Spleen (tissue), 7 donors: ENCODE measurements at regions not wholly inside any gene's neighbourhood (a gene's known extent, or its start where the extent isn't known, plus 50 kb on each side); places are given as distances from the start of the nearest gene placed in this dataset.

Source experiments
- CTCF ChIP-seq, 11 experiments: fragments of 200-600 bp in 7 of 11; fragments of 450-650 bp in 4 of 11; sonication (generic) in 4 of 11; IDR thresholded peaks in 8 of 11; conservative IDR thresholded peaks in 3 of 11; 1 replicate in 7 of 11; 2 replicates in 4 of 11; pipeline versions ENCODE4 v1.4.0 to v1.8.0; 2016 to 2021; ENCODE audit warnings: antibody characterized with exemption in 11 of 11, inconsistent platforms in 4 of 11, mild to moderate bottlenecking in 1 of 11
- POLR2A ChIP-seq, 3 donors: fragments of 450-650 bp; IDR thresholded peaks; one replicate each; pipeline ENCODE4 v1.5.1; 2017; ENCODE audit warnings: antibody characterized with exemption in 3 of 3, mild to moderate bottlenecking in 1 of 3
- POLR2AphosphoS5 ChIP-seq, 3 donors: sonication (generic); formaldehyde crosslinking; IDR thresholded peaks; one replicate each; pipeline ENCODE4 v1.5.1; 2017; ENCODE audit warnings: antibody characterized with exemption in 3 of 3
- donor health status: DM: no; HTN: no; CAD: no; lungs with moderate emphysema.
- donor health status: DM: no; HTN: no; CAD: no.
- donor health status: DM: no; HTN: no; CAD: no.

DNA sequence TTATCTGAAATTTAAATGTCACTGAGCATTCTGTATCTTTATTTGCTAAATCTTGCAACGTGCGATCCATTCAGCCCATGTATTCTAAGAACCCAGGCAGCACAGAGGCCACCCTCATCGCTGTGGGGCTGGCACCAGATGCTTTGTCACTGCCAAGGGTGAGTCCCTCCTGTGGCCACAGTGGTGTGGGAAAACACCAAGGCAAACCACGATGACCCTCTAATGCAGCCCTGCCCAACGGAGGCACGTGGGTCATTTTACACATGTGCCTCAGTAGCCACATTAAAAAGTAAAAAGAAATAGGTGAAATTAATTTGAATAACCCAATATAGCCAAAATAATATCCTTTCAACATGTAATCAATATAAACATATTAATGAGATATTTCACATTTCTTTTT lies 221.7 kb downstream of the UNC5CL start:
- TF ChIP-seq CTCF (IDR thresholded peaks at IDR 0.05 in 8 of 11, conservative IDR thresholded peaks at IDR 0.05 in 3 of 11) (no peak), POLR2AphosphoS5 (IDR thresholded peaks at IDR 0.05) (no peak), POLR2A (IDR thresholded peaks at IDR 0.05) (no peak)
